HG02623 (cell line): ENCODE measurements at regions not wholly inside any gene's neighbourhood (a gene's known extent, or its start where the extent isn't known, plus 50 kb on each side); places are given as distances from the start of the nearest gene placed in this dataset.
"Not testable (repeated sequence)": the region's sequence is repeated elsewhere in the genome, so short reads cannot be mapped to it uniquely, and the experiment has no call there.

ENCODE experiments used
- ATAC-seq: cut with Tn5 transposase; IDR thresholded peaks from one replicate; pipeline ENCODE4 v1.9.1; 2021; ENCODE audit warnings: moderate library complexity; ENCODE audit not compliant: unreplicated experiment

- ATAC-seq: no peak
Measured at GRCh38 chr2:2655453-2656114, 324.5 kb upstream of the MYT1L start.

- ATAC-seq: no peak
Measured at GRCh38 chr2:2653231-2653630, 322.2 kb upstream of the MYT1L start.

GRCh38 chr2:2650608-2651375, 319.7 kb upstream of the MYT1L start:
- ATAC-seq: no peak

GRCh38 chr2:2649109-2650072, 318.3 kb upstream of the MYT1L start:
- ATAC-seq: no peak

GRCh38 chr2:2648094-2648493, 317.0 kb upstream of the MYT1L start:
- ATAC-seq: no peak

DNA sequence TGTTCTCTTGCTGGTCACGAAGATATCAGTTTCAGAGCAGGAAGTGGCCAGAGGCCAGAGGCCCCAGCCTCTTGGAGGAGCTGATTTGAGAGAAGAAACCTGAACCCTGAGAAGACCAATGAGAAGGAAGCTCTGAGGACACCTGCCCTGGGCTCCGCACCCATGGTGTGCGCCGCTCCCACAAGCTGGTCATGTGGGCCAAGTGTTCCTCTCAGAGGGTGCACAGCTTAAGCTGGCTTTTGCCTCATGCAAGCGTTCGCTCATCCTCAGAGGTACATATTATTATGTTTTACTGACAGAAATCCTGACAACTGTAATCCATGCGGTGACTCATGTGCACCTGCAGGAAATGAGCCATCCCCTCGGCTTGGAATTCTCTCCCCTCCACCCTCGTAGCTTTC, 316.1 kb upstream of the MYT1L start:
- ATAC-seq: no peak

- no peak for ATAC-seq
Measured at GRCh38 chr2:2646433-2647051, 315.5 kb upstream of the MYT1L start.

DNA sequence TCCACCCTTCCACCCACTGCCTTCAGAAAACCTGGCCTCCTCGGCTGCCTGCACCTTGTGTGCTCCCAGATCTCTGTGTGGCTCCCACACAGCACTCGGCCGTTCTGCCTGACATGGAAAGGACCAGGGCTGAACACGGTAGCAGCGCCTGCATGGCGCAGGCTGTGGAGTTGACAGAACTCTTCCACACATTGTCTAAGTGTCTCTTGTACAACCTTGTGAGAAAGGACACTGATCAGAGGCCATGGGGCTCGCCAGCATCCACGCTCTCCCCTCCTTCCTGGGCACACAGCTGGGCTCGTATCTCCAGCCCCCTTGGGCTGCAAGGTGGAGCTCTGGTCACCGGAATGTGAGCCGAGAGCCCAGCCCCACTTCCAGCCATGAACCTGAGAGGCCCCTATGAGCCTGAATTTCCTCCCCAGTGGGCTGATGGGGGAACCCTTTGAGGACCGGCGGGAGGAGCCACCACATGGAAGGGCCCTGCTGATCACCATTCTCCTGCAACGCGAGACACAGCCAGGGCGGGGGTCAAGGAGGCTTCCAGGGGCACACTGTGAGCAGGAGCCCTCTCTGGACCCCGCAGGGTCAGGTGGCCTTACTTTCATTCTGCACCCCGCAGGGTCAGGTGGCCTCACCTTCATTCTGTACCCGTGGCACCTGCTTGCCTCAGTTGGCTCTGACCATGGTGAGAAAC, 314.2 kb upstream of the MYT1L start:
- no peak for ATAC-seq

DNA sequence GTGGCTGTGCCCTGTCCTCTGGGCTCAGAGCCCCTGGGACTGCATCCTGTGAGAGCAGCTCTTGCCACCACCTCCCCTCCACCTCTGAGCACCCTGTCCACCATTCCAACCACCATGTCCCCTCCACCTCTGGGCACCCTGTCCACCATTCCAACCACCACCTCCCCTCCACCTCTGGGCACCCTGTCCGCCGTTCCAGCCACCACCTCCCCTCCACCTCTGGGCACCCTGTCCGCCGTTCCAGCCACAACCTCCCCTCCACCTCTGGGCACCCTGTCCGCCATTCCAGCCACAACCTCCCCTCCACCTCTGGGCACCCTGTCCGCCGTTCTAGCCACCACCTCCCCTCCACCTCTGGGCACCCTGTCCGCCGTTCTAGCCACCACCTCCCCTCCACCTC, 313.7 kb upstream of the MYT1L start:
- not testable (repeated sequence) for ATAC-seq

- no peak for ATAC-seq
Measured at GRCh38 chr2:2644040-2644439, 313.0 kb upstream of the MYT1L start.

- no peak for ATAC-seq
Measured at GRCh38 chr2:2642906-2643890, 312.1 kb upstream of the MYT1L start.

DNA sequence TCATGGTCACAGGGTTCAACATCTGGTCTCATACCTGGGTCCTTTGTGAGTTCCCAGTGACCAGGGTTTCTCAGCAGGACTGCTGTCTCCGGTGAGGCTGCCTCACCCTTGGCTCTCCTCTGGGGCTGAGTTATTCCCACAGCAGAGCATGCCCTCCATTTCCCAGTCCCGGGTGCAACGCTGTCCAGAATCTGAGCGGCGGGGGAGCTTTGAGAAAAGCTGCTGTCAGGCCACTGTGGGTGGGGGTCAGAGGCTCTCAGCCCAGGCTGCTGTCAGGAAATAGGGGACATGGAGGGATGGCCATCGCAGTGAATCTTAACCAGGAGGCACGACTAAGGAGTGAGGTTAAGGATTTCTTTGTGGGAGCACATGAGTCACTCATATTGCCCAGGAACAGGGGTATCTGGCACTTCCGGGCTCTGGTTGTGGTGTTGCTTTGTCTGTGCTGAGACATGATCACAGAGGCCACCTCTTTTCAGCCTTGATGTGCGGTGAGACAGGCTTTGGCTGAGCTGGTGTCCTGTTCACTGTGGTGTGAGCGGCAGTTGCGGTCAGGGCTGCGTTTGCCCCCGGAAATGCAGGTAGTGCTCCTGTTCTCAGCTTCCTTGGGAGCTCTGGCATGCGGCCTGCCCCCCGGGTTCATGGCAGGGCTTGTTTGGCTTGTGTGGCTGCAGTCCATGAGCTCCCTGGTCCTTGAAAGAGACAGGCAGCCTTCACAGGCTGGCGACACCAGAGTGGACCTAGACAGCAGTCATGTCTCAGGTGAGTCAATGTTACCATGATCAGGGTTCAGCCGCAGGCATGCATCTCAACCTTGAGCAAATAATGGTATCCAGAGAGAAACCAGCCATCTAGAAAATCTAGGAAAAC, 310.7 kb upstream of the MYT1L start:
- ATAC-seq: no peak

DNA sequence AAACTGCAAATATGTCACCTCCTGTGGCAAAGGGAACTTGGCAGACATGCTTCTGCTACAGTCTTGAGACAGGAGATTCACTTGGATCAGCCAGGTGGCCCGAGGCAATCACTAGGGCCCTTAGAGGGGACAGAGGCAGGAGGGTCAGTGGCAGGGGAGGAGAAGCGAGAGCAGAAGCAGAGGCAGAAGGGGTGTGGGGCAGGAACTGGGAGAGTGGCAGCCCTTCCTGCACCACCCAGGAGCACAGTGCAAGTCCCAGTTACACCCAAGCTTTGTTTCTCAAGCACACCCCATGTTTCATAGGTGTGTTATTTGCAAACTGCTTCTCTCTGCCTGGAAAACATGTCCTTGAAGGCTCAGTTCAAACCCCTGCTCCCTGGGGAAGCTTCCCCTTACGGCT, 309.7 kb upstream of the MYT1L start:
- ATAC-seq: no peak

DNA sequence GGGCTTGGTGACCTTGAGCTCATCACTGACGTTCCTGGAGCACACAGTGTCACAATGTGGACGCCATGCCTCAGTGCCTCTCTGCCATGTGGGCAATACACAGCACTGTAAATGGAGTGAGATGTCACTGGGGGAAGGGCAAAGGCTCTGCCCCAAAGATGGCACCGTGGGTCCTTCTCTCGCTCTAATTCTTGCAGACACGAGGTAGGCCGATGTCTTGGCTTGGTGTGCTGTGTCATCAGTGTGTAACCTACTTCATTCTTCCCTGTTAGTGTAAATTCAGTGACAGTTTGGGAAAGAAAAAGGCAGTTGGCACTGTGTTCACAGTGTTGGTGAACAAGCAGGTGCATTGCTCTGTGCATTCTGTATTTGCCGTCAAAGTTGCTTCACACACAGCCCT, 309.3 kb upstream of the MYT1L start:
- no peak for ATAC-seq

DNA sequence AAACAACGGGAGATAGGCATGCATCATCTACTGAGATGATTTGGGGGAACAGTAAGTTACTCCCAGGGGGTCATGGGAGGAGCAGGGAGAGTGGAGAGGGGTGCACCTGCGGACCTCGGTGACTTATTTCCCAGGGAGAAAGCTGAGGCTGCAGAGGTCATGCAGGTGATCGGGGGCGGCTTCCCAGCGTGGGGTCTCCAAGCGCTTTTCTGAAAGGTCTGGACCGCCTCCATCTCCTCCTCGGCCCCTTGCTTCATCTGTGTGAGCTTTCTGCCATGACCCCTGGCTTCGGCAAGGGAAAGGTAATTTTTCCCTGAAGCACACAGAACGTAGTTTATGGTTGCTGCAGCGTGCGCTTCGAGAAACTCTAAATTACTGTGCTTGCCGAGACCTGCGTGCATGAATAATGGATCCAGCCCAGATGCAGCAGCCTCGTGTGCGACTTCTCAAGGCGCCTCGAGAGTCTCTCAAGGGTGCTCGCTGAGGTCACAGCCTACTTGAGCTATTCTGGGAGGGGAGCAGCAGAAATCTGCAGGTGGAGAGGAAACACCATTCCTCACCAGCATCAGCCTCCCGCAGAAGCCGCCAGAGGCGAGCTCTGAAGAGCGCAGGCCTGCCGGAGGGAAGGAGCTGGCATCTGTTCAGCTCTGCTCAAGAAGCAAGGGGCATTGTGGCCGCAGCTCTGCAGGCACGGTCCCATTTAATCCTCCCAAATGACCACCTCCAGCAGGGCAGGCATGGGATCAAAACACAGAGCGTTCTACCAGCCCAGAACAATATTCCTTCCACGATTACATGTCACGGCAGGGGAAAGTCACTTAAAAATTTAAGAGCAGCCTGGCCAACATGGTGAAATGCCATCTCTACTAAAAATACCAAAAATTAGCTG, 308.4 kb upstream of the MYT1L start:
- ATAC-seq: no peak

GRCh38 chr2:2638547-2639220, 307.6 kb upstream of the MYT1L start:
- ATAC-seq: no peak

DNA sequence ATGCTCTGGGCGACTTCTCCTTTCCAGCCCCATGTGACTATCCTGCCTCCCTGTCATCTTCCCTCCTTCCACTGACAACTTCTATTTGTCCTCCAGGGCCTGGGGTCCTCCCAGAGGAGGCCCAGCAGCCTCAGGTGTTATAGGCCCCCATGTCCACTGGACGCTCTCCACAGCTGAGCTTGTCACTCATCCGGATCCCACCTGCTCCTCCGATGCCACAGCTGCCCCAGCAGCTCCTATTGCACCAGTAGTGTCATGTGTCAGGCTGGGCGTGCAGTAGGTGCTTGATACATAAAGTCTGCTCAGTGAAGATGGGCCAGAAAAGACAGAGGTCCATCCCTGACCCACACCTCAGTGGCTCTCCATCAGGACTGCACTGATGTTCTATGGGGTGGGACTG, 305.7 kb upstream of the MYT1L start:
- ATAC-seq: no peak
